HG02588 (cell line): ENCODE measurements at regions not wholly inside any gene's neighbourhood (a gene's known extent, or its start where the extent isn't known, plus 50 kb on each side); places are given as distances from the start of the nearest gene placed in this dataset.
"Not testable (repeated sequence)": the region's sequence is repeated elsewhere in the genome, so short reads cannot be mapped to it uniquely, and the experiment has no call there.

Experiments used
- ATAC-seq: cut with Tn5 transposase; IDR thresholded peaks from one replicate; pipeline ENCODE4 v1.9.1; 2021; ENCODE audit warnings: mild to moderate bottlenecking, moderate library complexity; ENCODE audit not compliant: unreplicated experiment

- ATAC-seq, result not testable (repeated sequence)
Measured at GRCh38 chr18:68153821-68154220, 561.1 kb downstream of the TMX3 start.

DNA sequence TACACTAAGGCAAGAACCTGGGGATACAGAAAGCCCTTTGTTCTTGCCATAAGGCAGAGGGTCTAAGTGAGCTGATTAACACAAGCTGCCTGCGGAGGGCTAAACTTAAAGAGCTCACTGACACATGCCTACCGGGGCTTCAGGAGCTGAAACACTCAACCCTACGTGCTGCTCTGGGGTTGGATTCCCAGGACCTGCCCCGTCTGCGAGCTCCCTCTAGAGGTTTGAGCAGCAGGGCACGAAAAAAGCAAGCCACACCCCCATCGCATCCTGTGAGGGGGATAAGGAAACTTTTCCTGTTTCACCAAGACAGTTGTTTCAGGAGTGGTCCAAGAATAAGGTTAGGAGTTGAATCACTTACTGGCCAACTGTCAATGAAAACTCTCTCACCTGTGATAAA is 562.1 kb downstream of the TMX3 start:
- no peak for ATAC-seq

DNA sequence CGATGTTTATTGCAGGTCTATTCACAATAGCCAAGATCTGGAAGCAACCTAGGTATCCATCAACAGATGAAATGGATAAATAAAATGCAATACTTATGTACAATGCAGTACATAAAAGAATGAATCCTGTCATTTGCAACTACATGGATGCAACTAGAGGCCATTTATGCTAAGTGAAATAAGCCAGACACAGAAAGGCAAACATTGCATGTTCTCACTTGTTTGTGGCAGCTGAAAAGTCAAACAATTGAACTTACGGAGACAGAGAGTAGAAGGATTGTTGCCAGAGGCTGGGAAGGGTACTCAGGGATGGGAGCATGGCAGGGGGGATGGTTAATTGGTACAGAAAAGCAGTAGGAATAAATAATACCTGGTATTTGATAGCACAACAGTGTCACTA is 563.9 kb downstream of the TMX3 start:
- no peak for ATAC-seq

GRCh38 chr18:68148863-68149262 is 566.0 kb downstream of the TMX3 start:
- no peak for ATAC-seq

DNA sequence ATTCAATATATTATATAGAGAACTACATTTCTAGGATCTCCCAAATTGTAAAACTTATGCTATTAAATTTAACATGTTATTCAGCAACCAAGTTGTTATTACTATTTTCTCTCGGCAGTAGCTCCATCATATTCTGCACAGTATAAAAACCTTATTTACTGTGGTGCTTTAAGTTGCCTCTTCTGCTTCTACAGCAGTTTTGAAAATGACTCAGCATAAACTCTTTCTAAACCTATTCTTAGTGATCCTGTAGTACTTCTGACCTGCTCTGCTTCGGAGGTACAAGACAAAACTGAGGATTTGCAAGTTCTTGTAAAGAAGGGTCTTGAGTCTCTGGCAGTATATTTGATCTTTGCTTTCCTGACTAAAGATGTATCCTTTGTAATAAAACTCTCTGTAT is 567.2 kb downstream of the TMX3 start:
- no peak for ATAC-seq

- no peak for ATAC-seq
Measured at GRCh38 chr18:68121826-68122225, 593.1 kb downstream of the TMX3 start.

GRCh38 chr18:68121308-68121707 is 593.6 kb downstream of the TMX3 start:
- ATAC-seq, result no peak

- ATAC-seq, result no peak
Measured at GRCh38 chr18:68114989-68115388, 598.5 kb upstream of the DSEL start.

DNA sequence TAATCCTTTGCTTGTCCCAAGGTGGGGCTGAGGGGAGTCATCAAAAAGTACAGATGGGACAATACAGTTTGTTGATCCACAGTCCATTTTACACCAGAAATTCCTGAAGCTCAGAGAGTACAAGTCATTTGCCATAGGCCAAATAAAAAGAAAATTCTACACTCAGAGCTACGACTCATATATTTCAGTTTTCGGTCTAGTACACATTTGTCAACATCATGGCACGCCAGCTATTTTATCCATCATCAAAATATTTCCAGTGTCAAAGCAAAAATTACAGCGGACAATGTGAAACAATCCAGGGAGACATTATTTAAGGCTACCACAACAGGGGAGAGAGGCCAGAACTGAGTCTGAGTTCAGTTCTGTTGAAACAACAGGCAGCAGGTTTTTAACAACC is 587.5 kb upstream of the DSEL start:
- no peak for ATAC-seq

DNA sequence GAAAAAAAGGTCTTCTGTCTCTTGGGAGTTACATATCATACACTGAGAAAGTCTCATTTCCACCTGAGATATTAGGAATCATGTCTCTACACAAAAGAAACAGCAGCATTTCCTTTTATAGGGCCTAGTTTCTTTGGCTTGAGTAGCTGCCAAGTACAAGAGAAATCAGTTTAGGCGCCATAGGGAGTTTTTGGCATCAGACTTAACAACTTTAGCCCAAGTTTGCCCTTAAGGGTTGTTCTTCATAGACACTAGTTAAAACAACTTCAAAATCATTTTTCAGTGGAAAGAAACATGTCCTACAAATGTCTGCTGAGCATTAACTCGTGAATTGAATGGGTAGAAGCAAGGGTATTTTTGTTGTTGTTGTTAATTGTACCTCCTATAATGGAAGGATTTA is 587.0 kb upstream of the DSEL start:
- ATAC-seq, result no peak

DNA sequence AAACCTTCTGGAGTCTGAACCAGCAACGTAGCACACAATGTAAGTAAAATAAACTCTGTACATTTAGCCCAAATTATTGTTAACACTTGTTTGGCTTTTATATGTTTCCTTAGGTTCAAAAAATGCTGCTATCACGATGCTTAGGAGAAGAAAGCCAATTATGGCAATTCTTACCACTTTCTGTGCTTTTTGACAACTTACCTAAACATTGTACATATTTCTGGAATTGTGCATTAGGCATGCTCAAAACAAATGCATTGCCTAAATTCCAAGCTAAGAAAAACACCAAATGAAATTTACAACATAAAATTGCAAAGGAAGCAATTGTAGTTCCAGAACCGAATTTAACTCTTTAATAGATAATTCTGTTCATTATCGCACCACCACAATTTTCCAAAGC is 585.6 kb upstream of the DSEL start:
- ATAC-seq, result no peak

GRCh38 chr18:68098655-68099054 is 582.1 kb upstream of the DSEL start:
- ATAC-seq, result no peak

- no peak for ATAC-seq
Measured at GRCh38 chr18:68086481-68086880, 570.0 kb upstream of the DSEL start.

DNA sequence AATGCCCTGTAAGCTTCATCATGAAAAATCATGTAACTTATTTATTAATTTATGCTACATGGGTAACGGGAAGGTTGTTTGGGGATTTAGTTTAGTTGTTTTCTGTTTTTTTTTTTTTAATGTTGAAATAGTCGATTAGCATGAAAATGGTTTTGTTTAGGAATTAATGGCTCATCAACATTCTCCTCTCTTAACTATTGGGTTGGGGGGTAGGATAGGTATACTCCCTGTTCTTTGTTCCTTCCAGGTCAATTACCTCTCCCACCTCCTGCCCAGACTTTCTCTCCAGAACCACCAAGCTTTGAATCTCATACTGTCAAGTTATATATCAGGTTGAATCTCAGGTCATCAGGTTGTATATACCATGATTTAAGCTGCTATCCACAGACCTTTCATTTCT is 568.7 kb upstream of the DSEL start:
- ATAC-seq, result no peak

DNA sequence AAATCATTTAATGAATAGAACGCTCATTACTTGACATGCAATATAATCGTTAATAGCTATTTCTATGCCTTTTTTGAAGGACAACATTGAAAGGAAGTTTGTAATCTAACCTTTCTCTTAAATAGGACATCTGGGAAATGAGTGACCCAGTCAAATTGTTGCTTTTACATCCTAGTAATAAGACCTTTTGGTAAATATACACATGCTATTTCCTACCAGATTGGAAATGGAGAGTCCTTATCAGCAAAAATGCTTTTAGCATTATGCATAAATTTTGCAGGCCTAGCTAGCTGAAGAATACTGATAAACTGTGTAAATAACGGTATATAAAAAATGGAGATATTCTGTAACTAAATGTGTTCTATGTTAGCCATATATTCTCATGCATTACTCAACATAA is 567.3 kb upstream of the DSEL start:
- ATAC-seq, result no peak

- no peak for ATAC-seq
Measured at GRCh38 chr18:68083131-68083530, 566.6 kb upstream of the DSEL start.

DNA sequence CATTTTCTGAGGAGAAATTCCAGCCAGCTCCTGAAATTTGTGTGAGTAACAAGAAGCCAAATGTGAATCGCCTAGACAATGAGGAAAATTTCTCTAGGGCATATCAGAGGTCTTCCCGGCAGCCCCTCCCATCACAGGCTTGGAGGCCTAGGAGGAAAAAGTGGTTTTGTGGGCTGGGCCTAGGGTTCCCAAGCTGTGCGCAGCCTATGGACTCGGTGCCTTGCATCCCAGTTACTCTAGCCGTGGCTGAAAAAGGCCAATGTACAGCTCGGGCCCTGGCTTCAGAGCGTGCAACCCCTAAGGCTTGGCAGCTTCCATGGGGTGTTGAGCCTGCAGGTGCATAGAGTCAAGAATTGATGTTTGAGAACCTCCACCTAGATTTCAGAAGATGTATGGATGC is 556.2 kb upstream of the DSEL start:
- no peak for ATAC-seq

DNA sequence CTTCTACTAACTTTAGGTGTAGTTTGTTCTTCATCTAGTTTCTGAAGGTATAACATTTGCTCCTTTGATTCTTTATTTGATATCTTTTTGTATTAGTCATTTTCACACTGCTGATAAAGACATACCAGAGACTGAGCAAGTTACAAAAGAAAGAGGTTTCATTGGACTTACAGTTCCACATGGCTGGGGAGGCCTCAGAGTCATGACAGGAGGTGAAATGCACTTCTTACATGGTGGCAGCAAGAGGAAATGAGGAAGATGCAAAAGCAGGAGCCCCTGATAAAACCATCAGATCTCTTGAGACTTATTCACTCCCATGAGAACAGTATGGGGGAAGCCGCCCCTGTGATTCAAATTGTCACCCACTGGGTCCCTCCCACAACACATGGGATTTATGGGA is 544.4 kb upstream of the DSEL start:
- ATAC-seq, result no peak

- ATAC-seq, result no peak
Measured at GRCh38 chr18:68056936-68057335, 540.4 kb upstream of the DSEL start.

DNA sequence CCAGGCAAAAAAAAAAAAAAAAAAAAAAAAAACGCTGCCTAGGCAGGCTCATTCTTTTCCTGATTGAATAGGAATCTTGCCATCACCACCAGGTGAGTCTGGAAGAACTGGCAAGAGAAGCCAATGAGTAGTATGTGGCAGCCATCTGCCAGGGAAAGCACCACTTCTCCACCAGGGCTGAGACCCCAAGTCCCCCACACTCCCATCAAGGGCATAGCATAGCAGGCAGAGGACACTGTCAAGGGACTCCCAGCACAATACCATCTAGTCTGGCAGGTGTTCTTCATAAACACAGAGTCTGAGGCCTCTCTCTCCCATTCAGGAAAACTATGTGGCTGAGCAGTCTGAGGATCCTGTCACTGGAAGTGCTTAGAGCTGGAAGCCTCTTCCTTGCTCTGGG is 538.1 kb upstream of the DSEL start:
- no peak for ATAC-seq

- no peak for ATAC-seq
Measured at GRCh38 chr18:68053290-68053689, 536.8 kb upstream of the DSEL start.

GRCh38 chr18:68041327-68041726 is 524.8 kb upstream of the DSEL start:
- ATAC-seq, result no peak

DNA sequence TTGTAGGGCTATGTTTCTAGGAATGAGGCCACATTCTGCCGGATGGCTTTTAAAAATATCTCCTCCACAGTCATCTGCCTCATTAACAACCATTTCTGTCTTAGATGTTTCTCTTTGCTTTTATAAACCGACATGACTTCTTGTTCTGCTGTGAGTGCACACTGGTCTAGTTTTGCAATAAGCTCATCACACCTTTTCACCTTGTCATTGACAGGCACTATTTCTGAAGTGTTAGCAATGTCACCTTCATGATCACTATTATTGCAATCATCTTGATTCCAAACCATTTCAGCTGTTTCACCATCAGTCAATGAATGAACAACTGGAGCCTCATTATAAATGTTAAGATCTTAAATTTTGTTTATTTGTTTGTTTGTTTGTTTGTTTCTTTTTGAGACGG is 523.7 kb upstream of the DSEL start:
- no peak for ATAC-seq
